Suprapubic skin (tissue), 3 donors: ENCODE measurements at regions not wholly inside any gene's neighbourhood (a gene's known extent, or its start where the extent isn't known, plus 50 kb on each side); places are given as distances from the start of the nearest gene placed in this dataset.

Experiments used
- EP300 ChIP-seq: sonication (generic); formaldehyde crosslinking; IDR thresholded peaks from one replicate; pipeline ENCODE4 v1.6.1; 2017; ENCODE audit warnings: antibody characterized with exemption
- POLR2A ChIP-seq, 2 donors: fragments of 450-650 bp; IDR thresholded peaks; one replicate each; pipeline ENCODE4 v1.6.1; 2017; ENCODE audit warnings: antibody characterized with exemption in 2 of 2, mild to moderate bottlenecking in 2 of 2, moderate library complexity in 2 of 2
- TF ChIP-seq, protein P1 (sequence below), 2 donors: fragments of 200-600 bp in 1 of 2; fragments of 450-650 bp in 1 of 2; sonication (generic) in 1 of 2; IDR thresholded peaks; one replicate each; pipeline ENCODE4 v1.5.1; 2016 to 2019; ENCODE audit warnings: antibody characterized with exemption in 2 of 2, mild to moderate bottlenecking in 1 of 2, moderate library complexity in 1 of 2

DNA sequence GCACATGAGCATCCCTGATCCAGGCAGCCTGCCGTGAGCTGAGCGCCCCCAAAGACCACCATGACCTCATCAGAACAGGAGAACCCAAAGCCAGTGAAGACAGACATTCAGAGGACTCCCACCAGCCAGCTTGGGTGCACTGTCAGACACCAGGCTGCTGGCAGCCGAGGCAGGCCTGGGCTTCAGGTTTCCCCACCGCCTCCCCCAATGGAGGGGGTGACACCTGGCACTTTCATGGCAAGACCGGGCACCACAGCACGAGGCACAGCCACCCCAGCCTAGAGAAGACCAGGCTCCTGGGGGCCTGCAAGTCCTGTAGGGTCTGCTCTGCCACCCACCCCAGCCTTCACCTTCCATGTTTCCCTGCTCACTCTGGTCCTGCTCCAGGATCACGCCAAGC is 140.5 kb downstream of the C16orf95 start:
- TF ChIP-seq, protein P1, sequence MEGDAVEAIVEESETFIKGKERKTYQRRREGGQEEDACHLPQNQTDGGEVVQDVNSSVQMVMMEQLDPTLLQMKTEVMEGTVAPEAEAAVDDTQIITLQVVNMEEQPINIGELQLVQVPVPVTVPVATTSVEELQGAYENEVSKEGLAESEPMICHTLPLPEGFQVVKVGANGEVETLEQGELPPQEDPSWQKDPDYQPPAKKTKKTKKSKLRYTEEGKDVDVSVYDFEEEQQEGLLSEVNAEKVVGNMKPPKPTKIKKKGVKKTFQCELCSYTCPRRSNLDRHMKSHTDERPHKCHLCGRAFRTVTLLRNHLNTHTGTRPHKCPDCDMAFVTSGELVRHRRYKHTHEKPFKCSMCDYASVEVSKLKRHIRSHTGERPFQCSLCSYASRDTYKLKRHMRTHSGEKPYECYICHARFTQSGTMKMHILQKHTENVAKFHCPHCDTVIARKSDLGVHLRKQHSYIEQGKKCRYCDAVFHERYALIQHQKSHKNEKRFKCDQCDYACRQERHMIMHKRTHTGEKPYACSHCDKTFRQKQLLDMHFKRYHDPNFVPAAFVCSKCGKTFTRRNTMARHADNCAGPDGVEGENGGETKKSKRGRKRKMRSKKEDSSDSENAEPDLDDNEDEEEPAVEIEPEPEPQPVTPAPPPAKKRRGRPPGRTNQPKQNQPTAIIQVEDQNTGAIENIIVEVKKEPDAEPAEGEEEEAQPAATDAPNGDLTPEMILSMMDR (IDR thresholded peaks at IDR 0.05) = no peak
- TF ChIP-seq POLR2A (IDR thresholded peaks at IDR 0.05) (no peak), EP300 (no peak)
